ENCODE measurements at regions not wholly inside any gene's neighbourhood (a gene's known extent, or its start where the extent isn't known, plus 50 kb on each side); places are given as distances from the start of the nearest gene placed in this dataset.
"Not testable (repeated sequence)": the region's sequence is repeated elsewhere in the genome, so short reads cannot be mapped to it uniquely, and the experiment has no call there.

- not testable (repeated sequence) for DNase-seq
Observed at GRCh38 chr7:38331853-38332595, 58.6 kb upstream of the TARP start.

GRCh38 chr7:38330861-38331621 lies 57.6 kb upstream of the TARP start:
- peak in 1 of 5 donors; percentile 46 for DNase-seq

GRCh38 chr7:38330039-38330438 lies 56.6 kb upstream of the TARP start:
- DNase-seq = no peak

- no peak for DNase-seq
Observed at GRCh38 chr7:38329340-38329739, 55.9 kb upstream of the TARP start.

- DNase-seq = no peak
Observed at GRCh38 chr7:38328814-38329213, 55.4 kb upstream of the TARP start.

- DNase-seq = no peak
Observed at GRCh38 chr7:38327637-38328036, 54.2 kb upstream of the TARP start.

Data from T-helper 1 cell (primary cell).